ENCODE measurements at regions not wholly inside any gene's neighbourhood (a gene's known extent, or its start where the extent isn't known, plus 50 kb on each side); places are given as distances from the start of the nearest gene placed in this dataset.

DNA sequence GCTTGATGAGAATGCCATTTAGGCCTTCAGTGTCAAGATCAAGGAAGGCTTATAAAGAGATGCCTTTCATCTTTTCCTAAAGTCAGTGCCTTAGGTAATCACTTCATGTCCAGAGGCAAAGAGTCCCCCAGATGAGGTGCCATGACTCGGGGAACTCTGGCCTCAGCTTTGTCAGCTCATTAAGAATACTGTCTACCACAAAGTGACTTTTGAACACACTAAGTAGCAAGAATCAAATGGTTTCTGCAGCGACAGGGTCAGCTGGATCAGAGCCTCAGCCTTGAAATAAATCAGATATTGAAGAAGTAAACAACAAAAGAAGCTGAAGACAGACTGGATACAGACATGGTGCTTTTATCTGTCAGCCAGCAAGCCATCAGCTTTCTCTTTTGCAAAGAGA lies 120.1 kb upstream of the SLC39A10 start:
- H3K4me1 ChIP-seq (replicated peaks in 1 of 4; ENCODE audit: control insufficient read depth in 3 of 4, insufficient read depth in 4 of 4, low read length in 3 of 4): peaks cover 0 to 7% (median 0%) of the 10 kb centered on the region in 4 experiments; a peak in 1 of 7 replicates
- H2BK15ac ChIP-seq (ENCODE audit: low read length): no peak overlapping the region
- no peak overlapping the region for H4K91ac ChIP-seq (replicated peaks; ENCODE audit: insufficient read length, low read length)
- no peak for FAIRE-seq
- no peak overlapping the region for H2BK12ac ChIP-seq (ENCODE audit: low read depth, low read length)
- H4K20me1 ChIP-seq (replicated peaks in 1 of 2; ENCODE audit: control insufficient read depth in 1 of 2, insufficient read depth in 2 of 2, low read length in 2 of 2): no peaks in the 10 kb centered on the region
- no peak overlapping the region for H3K18ac ChIP-seq (ENCODE audit: extremely low read depth, low read length)
- no peaks in the 10 kb centered on the region for H3K27me3 ChIP-seq (replicated peaks in 1 of 4; ENCODE audit: control insufficient read depth in 3 of 4, extremely low read depth in 1 of 4, insufficient read depth in 3 of 4, low read length in 3 of 4)
- no peak overlapping the region for H3K56ac ChIP-seq (replicated peaks; ENCODE audit: insufficient read length, low read depth, low read length)
- no peak overlapping the region for H3K4me2 ChIP-seq (ENCODE audit: insufficient read depth in 1 of 2, low read depth in 2 of 2, low read length in 2 of 2)
- H3K23ac ChIP-seq (ENCODE audit: insufficient read length): no peak overlapping the region
- no peaks in the 10 kb centered on the region for H3K23me2 ChIP-seq (ENCODE audit: low read depth, low read length)
- H3K4me3 ChIP-seq (ENCODE audit: extremely low read depth in 1 of 4, insufficient read depth in 2 of 4, low read depth in 3 of 4, low read length in 4 of 4): no peak overlapping the region
- no peak overlapping the region for H4K5ac ChIP-seq (ENCODE audit: insufficient read length, low read depth, low read length)
- DNase-seq (ENCODE audit: low read depth in 1 of 2, low spot score in 2 of 2): no peak
- H4K8ac ChIP-seq (ENCODE audit: extremely low read depth, insufficient read depth, low read length): no peak overlapping the region
- CTCF ChIA-PET (ENCODE audit: partially characterized antibody): no interaction called here
- H3K79me1 ChIP-seq (ENCODE audit: low read depth, low read length): no peaks in the 10 kb centered on the region
- POLR2A ChIA-PET (ENCODE audit: partially characterized antibody): no interaction called here
- no peak overlapping the region for H3K27ac ChIP-seq (ENCODE audit: low read depth, low read length)
- 98% methylated on average over 2 of the region's 2 CpGs; no CpG with 5 or more reads in 1 of the 2 experiments for WGBS, 2 experiments (ENCODE audit: extremely low coverage in 1 of 2, insufficient coverage in 1 of 2, insufficient read length in 1 of 2, insufficient replicate concordance in 2 of 2, low coverage in 1 of 2, low lambda C conversion rate in 2 of 2, missing lambda C conversion rate in 1 of 2)
- H3K9ac ChIP-seq (replicated peaks in 1 of 4; ENCODE audit: extremely low read depth in 1 of 4, low read depth in 3 of 4, low read length in 3 of 4): no peak overlapping the region
- no peaks in the 10 kb centered on the region for H3K9me3 ChIP-seq (ENCODE audit: insufficient read depth in 2 of 2, low read depth in 1 of 2, low read length in 1 of 2)
- no peak overlapping the region for H2BK5ac ChIP-seq (ENCODE audit: low read depth, low read length)
- no peak overlapping the region for H2AFZ ChIP-seq (ENCODE audit: low read length)
- no peak overlapping the region for H3K4ac ChIP-seq (replicated peaks; ENCODE audit: insufficient read length, low read depth, low read length)
- H3K14ac ChIP-seq (ENCODE audit: insufficient read length): no peak overlapping the region
- H3K36me3 ChIP-seq (ENCODE audit: control insufficient read depth in 2 of 4, insufficient read depth in 4 of 4, low read length in 3 of 4): no peaks in the 10 kb centered on the region
- no peak overlapping the region for H2AK5ac ChIP-seq (ENCODE audit: low read depth, low read length)
- H2BK120ac ChIP-seq (replicated peaks; ENCODE audit: low read depth, low read length): no peak overlapping the region
- H3K79me2 ChIP-seq (ENCODE audit: control insufficient read depth in 1 of 2, insufficient read depth in 2 of 2, low read length in 2 of 2): no peaks in the 10 kb centered on the region
- no peak overlapping the region for H2BK20ac ChIP-seq (ENCODE audit: low read length)
- TF ChIP-seq CHD1 (IDR thresholded peaks at IDR 0.05; ENCODE audit: low read depth, low read length): no peak
- TF ChIP-seq SIX5 (IDR thresholded peaks at IDR 0.05; ENCODE audit: low read depth, low read length): no peak
- TF ChIP-seq RBBP5 (IDR thresholded peaks at IDR 0.05; ENCODE audit: borderline replicate concordance, low read depth, low read length): no peak
- TF ChIP-seq, protein P1, sequence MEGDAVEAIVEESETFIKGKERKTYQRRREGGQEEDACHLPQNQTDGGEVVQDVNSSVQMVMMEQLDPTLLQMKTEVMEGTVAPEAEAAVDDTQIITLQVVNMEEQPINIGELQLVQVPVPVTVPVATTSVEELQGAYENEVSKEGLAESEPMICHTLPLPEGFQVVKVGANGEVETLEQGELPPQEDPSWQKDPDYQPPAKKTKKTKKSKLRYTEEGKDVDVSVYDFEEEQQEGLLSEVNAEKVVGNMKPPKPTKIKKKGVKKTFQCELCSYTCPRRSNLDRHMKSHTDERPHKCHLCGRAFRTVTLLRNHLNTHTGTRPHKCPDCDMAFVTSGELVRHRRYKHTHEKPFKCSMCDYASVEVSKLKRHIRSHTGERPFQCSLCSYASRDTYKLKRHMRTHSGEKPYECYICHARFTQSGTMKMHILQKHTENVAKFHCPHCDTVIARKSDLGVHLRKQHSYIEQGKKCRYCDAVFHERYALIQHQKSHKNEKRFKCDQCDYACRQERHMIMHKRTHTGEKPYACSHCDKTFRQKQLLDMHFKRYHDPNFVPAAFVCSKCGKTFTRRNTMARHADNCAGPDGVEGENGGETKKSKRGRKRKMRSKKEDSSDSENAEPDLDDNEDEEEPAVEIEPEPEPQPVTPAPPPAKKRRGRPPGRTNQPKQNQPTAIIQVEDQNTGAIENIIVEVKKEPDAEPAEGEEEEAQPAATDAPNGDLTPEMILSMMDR (IDR thresholded peaks at IDR 0.05; ENCODE audit: control extremely low read depth in 1 of 3, insufficient read depth in 1 of 3, low read depth in 1 of 3, low read length in 3 of 3): no peak
- TF ChIP-seq YY1 (IDR thresholded peaks at IDR 0.05; ENCODE audit: low read depth, low read length): no peak
- TF ChIP-seq SP2 (IDR thresholded peaks at IDR 0.05; ENCODE audit: low read length): no peak
- no peak for TF ChIP-seq SRF (IDR thresholded peaks at IDR 0.05; ENCODE audit: low read depth, low read length)
- no peak for TF ChIP-seq SIRT6 (IDR thresholded peaks at IDR 0.05; ENCODE audit: low read length)
- TF ChIP-seq NRF1 (IDR thresholded peaks at IDR 0.05; ENCODE audit: low read depth, low read length): no peak
- TF ChIP-seq RXRA (IDR thresholded peaks at IDR 0.05; ENCODE audit: insufficient read depth, low read depth, low read length): no peak
- TF ChIP-seq HDAC6 (IDR thresholded peaks at IDR 0.05; ENCODE audit: low read depth, low read length): no peak
- no peak for TF ChIP-seq TAF1 (IDR thresholded peaks at IDR 0.05; ENCODE audit: low read depth, low read length)
- no peak for TF ChIP-seq FOSL1 (IDR thresholded peaks at IDR 0.05; ENCODE audit: insufficient read depth, low read depth, low read length)
- no peak for TF ChIP-seq PHF8 (conservative IDR thresholded peaks at IDR 0.05; ENCODE audit: low read depth, low read length)
